Activated CD4-positive, CD25-positive, alpha-beta regulatory T cell treated with anti-CD3 and anti-CD28 coated beads, Interleukin-2, amount 50 U/mL, for 72 hours (primary cell): ENCODE measurements at regions not wholly inside any gene's neighbourhood (a gene's known extent, or its start where the extent isn't known, plus 50 kb on each side); places are given as distances from the start of the nearest gene placed in this dataset.
"Not testable (repeated sequence)": the region's sequence is repeated elsewhere in the genome, so short reads cannot be mapped to it uniquely, and the experiment has no call there.

Experiments
- DNase-seq: peaks from one replicate; pipeline ENCODE4 v3.0.0; 2021

- DNase-seq = not testable (repeated sequence)
Observed at GRCh38 chr6:26799903-26800633, 140.5 kb upstream of the ZNF322 start.

GRCh38 chr6:26803762-26804161 is 144.2 kb upstream of the ZNF322 start:
- not testable (repeated sequence) for DNase-seq

- not testable (repeated sequence) for DNase-seq
Observed at GRCh38 chr6:26811486-26812116, 152.1 kb upstream of the ZNF322 start.

- DNase-seq = not testable (repeated sequence)
Observed at GRCh38 chr6:26818640-26819225, 159.2 kb upstream of the ZNF322 start.

GRCh38 chr6:26827965-26828364 is 168.4 kb upstream of the ZNF322 start:
- DNase-seq = not testable (repeated sequence)

GRCh38 chr6:26829480-26829879 is 169.9 kb upstream of the ZNF322 start:
- not testable (repeated sequence) for DNase-seq

GRCh38 chr6:26830992-26831391 is 171.4 kb upstream of the ZNF322 start:
- not testable (repeated sequence) for DNase-seq

GRCh38 chr6:26835707-26836106 is 176.2 kb upstream of the ZNF322 start:
- DNase-seq = not testable (repeated sequence)

GRCh38 chr6:26836657-26837056 is 177.1 kb upstream of the ZNF322 start:
- not testable (repeated sequence) for DNase-seq

- DNase-seq = not testable (repeated sequence)
Observed at GRCh38 chr6:26844823-26845222, 185.3 kb upstream of the ZNF322 start.

GRCh38 chr6:26857289-26857688 is 197.7 kb upstream of the ZNF322 start:
- not testable (repeated sequence) for DNase-seq

GRCh38 chr6:26859067-26859770 is 199.7 kb upstream of the ZNF322 start:
- not testable (repeated sequence) for DNase-seq

GRCh38 chr6:26859771-26860163 is 200.2 kb upstream of the ZNF322 start:
- not testable (repeated sequence) for DNase-seq

- DNase-seq = not testable (repeated sequence)
Observed at GRCh38 chr6:26861913-26862312, 202.4 kb upstream of the ZNF322 start.

GRCh38 chr6:26863641-26864040 is 204.1 kb upstream of the ZNF322 start:
- not testable (repeated sequence) for DNase-seq

- DNase-seq = not testable (repeated sequence)
Observed at GRCh38 chr6:26898785-26899184, 239.2 kb upstream of the ZNF322 start.

GRCh38 chr6:26924206-26924605 is 264.7 kb upstream of the ZNF322 start:
- DNase-seq = not testable (repeated sequence)

GRCh38 chr6:26928190-26928589 is 268.6 kb upstream of the ZNF322 start:
- DNase-seq = not testable (repeated sequence)

- DNase-seq = not testable (repeated sequence)
Observed at GRCh38 chr6:26937258-26937657, 277.7 kb upstream of the ZNF322 start.

GRCh38 chr6:26951211-26951610 is 291.7 kb upstream of the ZNF322 start:
- not testable (repeated sequence) for DNase-seq

GRCh38 chr6:26956078-26956600 is 291.4 kb upstream of the PRSS16 start:
- DNase-seq = peak; percentile 38

- DNase-seq = peak; percentile 87
Observed at GRCh38 chr6:26956601-26957184, 290.8 kb upstream of the PRSS16 start.
